IPS-18a (cell line): ENCODE measurements at regions not wholly inside any gene's neighbourhood (a gene's known extent, or its start where the extent isn't known, plus 50 kb on each side); places are given as distances from the start of the nearest gene placed in this dataset.

Experiments
- H3K27ac ChIP-seq: one replicate; pipeline ENCODE4 v1.5.1; 2013; ENCODE audit warnings: low read length
- H3K27me3 ChIP-seq: one replicate; pipeline ENCODE4 v1.6.1; 2013; ENCODE audit warnings: mild to moderate bottlenecking, low read length; ENCODE audit not compliant: control insufficient read depth, insufficient read depth
- H3K36me3 ChIP-seq: one replicate; pipeline ENCODE4 v1.6.1; 2013; ENCODE audit warnings: low read depth, low read length; ENCODE audit not compliant: control insufficient read depth
- H3K4me1 ChIP-seq: one replicate; pipeline ENCODE4 v1.6.1; 2013; ENCODE audit warnings: low read depth, low read length; ENCODE audit not compliant: control insufficient read depth
- H3K4me3 ChIP-seq: one replicate; pipeline ENCODE4 v1.5.1; 2013; ENCODE audit warnings: low read length
- H3K9ac ChIP-seq: one replicate; pipeline ENCODE4 v1.6.1; 2013; ENCODE audit warnings: mild to moderate bottlenecking, low read length, moderate library complexity
- H3K9me3 ChIP-seq: one replicate; pipeline ENCODE4 v1.6.1; 2013; ENCODE audit warnings: low read depth, low read length; ENCODE audit not compliant: control insufficient read depth

DNA sequence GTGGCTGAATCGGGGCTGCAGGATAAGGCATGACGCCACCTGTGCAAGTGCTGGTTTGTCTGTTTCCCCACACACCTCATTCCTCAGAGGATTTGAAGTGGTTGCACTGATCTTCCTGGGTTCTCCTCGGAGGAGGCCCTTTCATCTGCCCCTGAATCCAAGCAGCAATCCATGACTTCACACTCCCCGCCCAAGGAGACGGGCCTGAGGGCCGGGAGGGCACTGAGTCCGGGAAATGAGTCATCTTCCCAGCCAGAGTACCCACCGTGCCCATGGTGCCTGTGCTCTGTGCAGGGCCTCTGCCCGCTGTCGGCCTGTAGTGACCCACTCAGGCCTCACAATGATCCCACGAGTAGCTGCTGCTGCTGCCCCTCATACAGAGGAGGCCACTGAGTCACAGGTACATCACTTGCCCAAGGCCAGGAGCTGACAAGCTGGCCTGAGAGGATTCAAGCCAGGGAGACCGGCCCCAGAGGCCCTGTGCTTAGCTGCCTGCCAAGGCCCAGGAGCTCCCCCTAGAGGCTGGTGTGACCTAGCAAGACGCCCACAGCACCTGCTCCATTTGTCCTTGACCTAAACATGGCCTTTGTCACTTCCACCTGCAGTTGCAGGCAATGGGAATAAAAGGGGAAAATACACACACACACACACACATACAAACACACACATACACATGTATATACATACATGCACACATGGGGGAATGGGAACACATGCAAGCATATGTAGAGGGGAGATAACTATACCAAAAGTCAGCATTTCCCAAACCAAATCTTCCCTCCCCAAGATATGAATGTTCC is 240.0 kb downstream of the C16orf95 start:
- no peak overlapping the region for H3K4me3 ChIP-seq
- H3K27me3 ChIP-seq, result no peaks in the 10 kb centered on the region
- H3K9ac ChIP-seq, result no peak overlapping the region
- H3K27ac ChIP-seq, result no peak overlapping the region
- H3K9me3 ChIP-seq, result peaks cover 19% of the 10 kb centered on the region
- no peaks in the 10 kb centered on the region for H3K36me3 ChIP-seq
- no peaks in the 10 kb centered on the region for H3K4me1 ChIP-seq

DNA sequence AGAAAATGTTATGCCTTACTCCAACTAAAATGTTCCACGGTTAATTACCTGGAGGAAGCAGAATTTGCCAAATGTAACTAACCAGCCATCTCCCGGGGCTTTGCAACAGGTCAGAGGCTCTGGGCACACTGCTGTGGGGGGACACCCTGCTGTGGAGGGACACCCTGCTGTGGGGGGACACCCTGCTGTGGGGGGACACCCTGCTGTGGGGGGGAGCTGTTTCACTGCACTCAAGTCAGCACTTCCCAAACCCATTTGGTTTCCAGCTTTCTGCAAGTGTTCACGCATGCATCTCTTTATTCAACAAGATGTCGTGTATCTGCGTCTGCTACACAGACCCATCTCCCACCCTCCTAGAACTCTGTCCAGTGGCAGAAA is 239.5 kb downstream of the C16orf95 start:
- Histone ChIP-seq H3K4me3 (no peak overlapping the region), H3K4me1 (no peaks in the 10 kb centered on the region), H3K36me3 (no peaks in the 10 kb centered on the region), H3K9me3 (peaks cover 19% of the 10 kb centered on the region), H3K9ac (no peak overlapping the region), H3K27ac (no peak overlapping the region), H3K27me3 (no peaks in the 10 kb centered on the region)

DNA sequence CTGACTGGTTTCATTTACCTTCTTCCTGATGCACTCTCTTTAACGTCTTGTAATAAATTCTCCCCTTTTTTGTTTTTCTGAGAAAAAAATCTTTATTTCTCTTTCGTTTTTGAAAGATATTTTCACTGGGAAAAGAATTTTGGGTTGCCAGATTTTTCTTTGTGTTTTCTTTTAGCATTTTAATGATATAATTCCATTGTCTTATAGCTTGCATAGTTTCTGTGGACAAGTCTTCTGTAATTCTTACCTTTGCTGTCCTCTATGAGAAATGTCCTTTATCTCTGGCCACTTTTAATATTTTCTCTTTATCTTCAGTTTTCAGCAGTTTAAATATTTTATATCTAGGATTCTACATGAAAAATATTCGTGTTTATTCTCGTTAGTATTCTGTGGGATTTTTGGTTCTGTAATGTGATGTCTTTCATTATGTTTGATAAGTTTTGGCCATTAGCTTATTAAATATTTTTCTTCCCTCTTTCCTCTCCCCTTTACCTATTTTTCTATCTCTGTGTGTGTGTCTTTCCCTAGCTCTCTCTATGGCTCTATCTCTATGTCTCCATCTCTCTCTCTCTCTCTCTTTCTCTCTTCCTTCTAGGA is 236.5 kb downstream of the C16orf95 start:
- Histone ChIP-seq H3K27ac (no peak overlapping the region), H3K9ac (no peak overlapping the region), H3K4me1 (no peaks in the 10 kb centered on the region), H3K4me3 (no peak overlapping the region), H3K9me3 (peaks cover 19% of the 10 kb centered on the region), H3K27me3 (no peaks in the 10 kb centered on the region), H3K36me3 (no peaks in the 10 kb centered on the region)

DNA sequence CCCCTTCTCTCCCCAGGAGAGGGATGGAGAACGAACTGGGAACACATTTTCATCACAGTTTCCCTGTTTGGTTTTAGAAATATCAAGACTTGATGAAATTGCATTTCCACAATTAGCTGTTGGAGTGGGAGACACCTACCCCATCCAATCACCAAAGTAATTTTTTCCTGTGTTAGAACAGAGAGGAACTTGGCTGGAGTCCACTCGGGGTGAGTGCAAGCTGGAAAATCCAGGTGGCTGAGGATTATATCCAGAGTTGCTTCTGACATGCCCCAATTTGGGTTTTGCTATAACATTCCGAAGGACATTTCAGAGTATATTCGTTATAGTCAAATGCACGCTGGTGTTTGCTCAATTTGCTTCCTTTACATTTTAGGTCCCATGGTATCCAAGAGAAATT is 231.8 kb downstream of the C16orf95 start:
- Histone ChIP-seq H3K4me3 (no peak overlapping the region), H3K4me1 (peaks cover 13% of the 10 kb centered on the region), H3K9ac (no peak overlapping the region), H3K27me3 (no peaks in the 10 kb centered on the region), H3K36me3 (no peaks in the 10 kb centered on the region), H3K9me3 (peaks cover 12% of the 10 kb centered on the region), H3K27ac (no peak overlapping the region)

DNA sequence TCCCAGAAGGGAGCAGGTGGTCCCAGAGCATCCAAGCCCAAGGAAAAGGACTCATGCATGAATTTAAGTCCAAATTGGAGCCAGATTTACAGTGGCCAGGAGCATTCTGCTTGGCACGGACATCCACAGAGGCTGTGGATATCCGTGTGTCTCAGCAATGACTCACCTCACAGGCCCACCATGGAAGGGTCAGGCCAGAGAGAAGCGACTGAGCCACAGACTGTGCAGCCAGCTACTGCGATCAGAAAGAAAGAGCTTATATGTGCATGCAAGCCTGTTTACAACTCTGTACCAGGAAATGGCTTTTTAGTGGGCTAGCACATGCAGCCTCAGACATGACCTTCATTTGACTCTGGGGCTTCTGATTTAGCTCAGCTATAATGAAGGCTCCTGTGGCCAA is 231.0 kb downstream of the C16orf95 start:
- H3K9me3 ChIP-seq, result peaks cover 6% of the 10 kb centered on the region
- H3K36me3 ChIP-seq, result no peaks in the 10 kb centered on the region
- H3K4me1 ChIP-seq, result peaks cover 13% of the 10 kb centered on the region
- H3K4me3 ChIP-seq, result no peak overlapping the region
- H3K27me3 ChIP-seq, result no peaks in the 10 kb centered on the region
- no peak overlapping the region for H3K9ac ChIP-seq
- H3K27ac ChIP-seq, result no peak overlapping the region

DNA sequence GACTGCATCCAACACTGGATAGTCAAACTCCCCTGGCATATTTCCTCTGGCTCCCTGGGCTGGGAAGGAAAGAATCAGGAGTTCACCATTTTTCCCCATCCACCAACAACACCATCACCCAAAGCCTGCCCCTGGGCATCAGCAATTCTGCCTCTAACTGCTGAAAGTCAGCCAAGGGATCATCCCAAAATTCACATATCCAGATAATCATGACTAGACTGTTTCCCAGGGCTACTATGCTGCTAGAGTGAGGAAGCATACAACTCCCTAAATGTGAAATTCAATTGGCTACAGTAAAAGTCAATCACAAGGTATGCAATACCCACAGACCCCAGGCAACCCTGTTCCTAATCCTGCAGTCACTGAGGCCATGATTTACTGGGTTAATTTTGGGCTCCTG is 230.6 kb downstream of the C16orf95 start:
- no peak overlapping the region for H3K9ac ChIP-seq
- H3K27me3 ChIP-seq, result no peaks in the 10 kb centered on the region
- H3K36me3 ChIP-seq, result no peaks in the 10 kb centered on the region
- H3K4me3 ChIP-seq, result no peak overlapping the region
- H3K4me1 ChIP-seq, result peaks cover 13% of the 10 kb centered on the region
- no peak overlapping the region for H3K27ac ChIP-seq
- H3K9me3 ChIP-seq, result peaks cover 1% of the 10 kb centered on the region

DNA sequence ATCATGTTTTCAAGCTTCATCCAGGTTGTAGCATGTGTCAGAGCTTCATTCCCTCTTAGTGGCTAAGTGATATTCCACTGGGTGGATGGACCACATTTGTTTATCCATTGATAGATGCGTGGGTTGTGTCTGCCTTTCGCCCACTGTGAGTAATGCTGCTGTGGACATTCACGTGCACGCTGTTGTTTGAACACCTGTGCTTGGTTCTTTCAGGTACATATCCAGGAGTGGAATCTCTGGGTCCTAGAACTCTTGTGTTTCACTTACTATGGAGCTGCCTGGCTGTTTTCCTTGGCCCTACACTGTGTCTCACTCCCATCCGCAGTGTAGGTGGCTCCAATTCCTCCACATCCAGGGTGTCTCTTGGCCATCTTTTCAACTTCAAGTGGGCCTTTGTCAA is 224.2 kb downstream of the C16orf95 start:
- Histone ChIP-seq H3K36me3 (no peaks in the 10 kb centered on the region), H3K27ac (no peak overlapping the region), H3K4me3 (no peak overlapping the region), H3K4me1 (peaks cover 21% of the 10 kb centered on the region), H3K9me3 (no peaks in the 10 kb centered on the region), H3K9ac (no peak overlapping the region), H3K27me3 (no peaks in the 10 kb centered on the region)

DNA sequence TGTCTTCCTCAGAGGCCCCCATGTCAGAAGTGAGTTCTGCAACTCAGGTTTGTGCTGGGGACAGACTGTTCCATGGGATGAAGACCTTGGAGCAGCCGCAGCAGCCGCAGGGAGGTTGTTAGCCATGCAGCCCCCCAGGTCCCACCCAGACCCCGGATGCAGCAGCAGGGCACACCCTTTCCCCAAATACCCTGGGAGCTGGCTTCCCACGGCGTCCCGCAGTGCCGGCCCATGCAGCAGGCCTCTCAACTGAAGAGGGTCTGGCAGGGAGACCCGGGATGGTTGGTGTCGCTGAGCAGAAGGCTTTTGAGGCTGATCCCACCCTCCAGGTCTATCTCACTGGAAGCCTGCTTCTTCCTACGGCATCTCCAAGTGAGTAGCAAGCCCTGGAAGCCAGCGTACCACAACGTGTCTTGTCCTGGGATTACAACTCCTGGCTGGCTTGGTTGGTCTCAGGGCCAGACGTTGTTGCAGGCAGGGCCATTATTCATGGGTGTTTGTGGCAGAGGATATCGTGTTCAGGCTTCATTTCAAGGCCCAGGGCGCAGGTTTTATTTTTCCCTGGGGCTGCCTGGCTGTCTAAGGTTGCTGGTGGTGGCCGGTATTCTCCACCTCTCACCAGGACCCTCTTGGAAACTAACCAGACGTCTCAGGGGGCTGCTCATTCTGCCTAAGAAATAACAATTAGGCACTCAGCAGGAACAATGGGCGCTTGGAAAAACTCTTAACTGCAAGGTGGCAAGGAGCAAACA is 223.2 kb downstream of the C16orf95 start:
- no peaks in the 10 kb centered on the region for H3K27me3 ChIP-seq
- no peak overlapping the region for H3K27ac ChIP-seq
- no peak overlapping the region for H3K4me3 ChIP-seq
- no peak overlapping the region for H3K9ac ChIP-seq
- H3K4me1 ChIP-seq, result peaks cover 16% of the 10 kb centered on the region
- no peaks in the 10 kb centered on the region for H3K36me3 ChIP-seq
- no peaks in the 10 kb centered on the region for H3K9me3 ChIP-seq

DNA sequence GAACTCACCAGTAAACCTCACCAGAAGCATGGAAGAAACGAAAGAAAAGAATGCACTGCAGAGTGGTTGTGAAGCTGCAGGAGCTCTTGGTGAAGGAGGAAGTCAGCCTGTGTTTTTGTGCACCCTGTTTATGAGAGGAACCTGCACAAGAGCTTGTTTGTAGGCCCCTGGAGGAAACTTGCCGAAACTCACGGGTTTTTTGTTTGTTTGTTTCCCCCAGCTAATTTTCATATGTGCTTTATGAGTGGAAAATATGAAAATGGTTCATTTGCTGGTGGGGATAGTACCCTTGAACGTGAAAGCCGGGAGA is 222.7 kb downstream of the C16orf95 start:
- H3K27me3 ChIP-seq, result no peaks in the 10 kb centered on the region
- no peaks in the 10 kb centered on the region for H3K36me3 ChIP-seq
- H3K27ac ChIP-seq, result no peak overlapping the region
- no peak overlapping the region for H3K9ac ChIP-seq
- no peaks in the 10 kb centered on the region for H3K9me3 ChIP-seq
- no peak overlapping the region for H3K4me3 ChIP-seq
- H3K4me1 ChIP-seq, result peaks cover 19% of the 10 kb centered on the region

DNA sequence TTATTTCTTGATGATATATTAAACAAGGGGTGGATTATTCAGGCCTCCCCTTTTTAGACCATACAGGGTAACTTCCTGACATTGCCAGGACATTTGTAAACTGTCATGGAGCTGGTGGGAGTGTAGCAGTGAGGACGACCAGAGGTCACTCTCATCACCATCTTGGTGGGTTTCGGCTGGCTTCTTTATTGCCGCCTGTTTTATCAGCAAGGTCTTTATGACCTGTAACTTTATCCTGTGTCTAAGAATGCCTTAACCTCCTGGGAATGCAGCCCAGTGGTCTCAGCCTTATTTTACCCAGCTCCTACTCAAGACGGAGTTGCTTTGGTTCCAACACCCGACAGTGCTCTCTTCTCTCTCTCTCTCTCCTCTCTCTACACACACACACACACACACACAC is 221.9 kb downstream of the C16orf95 start:
- Histone ChIP-seq H3K27me3 (no peaks in the 10 kb centered on the region), H3K36me3 (no peaks in the 10 kb centered on the region), H3K4me3 (no peak overlapping the region), H3K9me3 (no peaks in the 10 kb centered on the region), H3K9ac (no peak overlapping the region), H3K27ac (no peak overlapping the region), H3K4me1 (peaks cover 22% of the 10 kb centered on the region)

DNA sequence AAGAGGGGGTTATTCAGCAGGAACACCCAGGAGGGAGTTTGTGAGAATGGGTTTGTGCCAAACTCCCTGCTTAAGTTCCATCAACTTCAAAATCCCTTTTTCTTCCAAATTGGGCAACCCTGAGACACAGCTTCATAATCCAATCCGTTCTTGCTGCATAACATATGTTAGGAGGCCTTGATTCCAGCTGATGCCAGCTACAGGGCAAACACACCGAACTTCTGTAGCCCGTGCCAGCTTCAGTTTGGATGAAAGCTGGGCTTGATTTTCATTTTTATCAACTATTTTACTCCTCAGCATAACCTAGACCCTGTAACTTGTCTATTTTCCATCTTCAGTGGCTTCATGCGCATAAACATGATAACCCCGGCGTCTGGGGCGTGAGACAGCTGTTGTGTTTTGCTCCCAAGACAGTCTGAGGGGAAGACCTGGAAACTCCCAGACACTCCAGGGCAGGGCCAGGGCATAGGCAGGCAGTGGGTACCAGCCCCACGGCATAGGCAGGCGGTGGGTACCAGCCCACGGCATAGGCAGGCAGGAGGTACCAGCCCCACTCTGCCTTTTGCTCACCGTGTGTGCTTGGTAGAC is 220.4 kb downstream of the C16orf95 start:
- peaks cover 22% of the 10 kb centered on the region for H3K4me1 ChIP-seq
- no peaks in the 10 kb centered on the region for H3K36me3 ChIP-seq
- H3K9ac ChIP-seq, result no peak overlapping the region
- no peak overlapping the region for H3K27ac ChIP-seq
- H3K27me3 ChIP-seq, result no peaks in the 10 kb centered on the region
- H3K9me3 ChIP-seq, result no peaks in the 10 kb centered on the region
- H3K4me3 ChIP-seq, result no peak overlapping the region
